ENCODE measurements at regions not wholly inside any gene's neighbourhood (a gene's known extent, or its start where the extent isn't known, plus 50 kb on each side); places are given as distances from the start of the nearest gene placed in this dataset.
"Not testable (repeated sequence)": the region's sequence is repeated elsewhere in the genome, so short reads cannot be mapped to it uniquely, and the experiment has no call there.

- CTCF ChIA-PET, POLR2A ChIA-PET: not testable (repeated sequence)
These were observed 230.6 kb upstream of the ETAA1 start for GRCh38 chr2:67166511-67166910.

GRCh38 chr2:67169417-67170140 is 227.6 kb upstream of the ETAA1 start:
- Histone ChIP-seq H3K27me3 (replicated peaks in 1 of 2; ENCODE audit: control insufficient read depth in 2 of 2, insufficient read depth in 2 of 2, low read length in 1 of 2) (no peaks in the 10 kb centered on the region), H3K79me2 (ENCODE audit: control insufficient read depth, insufficient read depth, low read length) (no peaks in the 10 kb centered on the region), H3K27ac (ENCODE audit: control insufficient read depth, insufficient read depth) (no peak overlapping the region), H3K9me3 (replicated peaks; ENCODE audit: control insufficient read depth, insufficient read depth, low read length) (no peaks in the 10 kb centered on the region), H3K9ac (ENCODE audit: control insufficient read depth, insufficient read depth, low read length) (no peak overlapping the region), H2AFZ (ENCODE audit: control insufficient read depth, low read depth, low read length) (no peak overlapping the region), H3K4me1 (ENCODE audit: control insufficient read depth, insufficient read depth, low read length) (no peaks in the 10 kb centered on the region), H3K4me3 (no peak overlapping the region), H4K20me1 (ENCODE audit: control insufficient read depth, insufficient read depth) (no peaks in the 10 kb centered on the region), H3K4me2 (ENCODE audit: control insufficient read depth, insufficient read depth) (no peak overlapping the region), H3K36me3 (ENCODE audit: control insufficient read depth in 2 of 2, insufficient read depth in 2 of 2, low read length in 1 of 2) (no peaks in the 10 kb centered on the region)
- SMC1A ChIA-PET (ENCODE audit: uncharacterized antibody, unreplicated experiment), result interaction anchor here (1.4 kb wide), 1 partner anchor 10 kb away, joined by 3 read pairs; no protein-coding TSS in a partner anchor
- POLR2A ChIA-PET, result no interaction called here
- intact Hi-C loops (cut with micrococcal nuclease; ENCODE audit: unreplicated experiment) (no loop called here), in situ Hi-C loops (cut with MboI) (no loop called here)
- CTCF ChIA-PET, result no interaction called here
- ATAC-seq, result no peak
- no peak for FAIRE-seq
- WGBS (ENCODE audit: insufficient coverage, insufficient replicate concordance, low lambda C conversion rate, missing lambda C conversion rate), result 19% methylated on average over 6 of the region's 6 CpGs
- DNase-seq (ENCODE audit: low read depth, low spot score), result no peak
- RAD21 ChIA-PET (ENCODE audit: unreplicated experiment), result no interaction called here
- no TSS peak for BruUV-seq (replicated peaks)
- TF ChIP-seq RB1 (IDR thresholded peaks at IDR 0.05; ENCODE audit: borderline replicate concordance), result no peak
- TF ChIP-seq USF1 (IDR thresholded peaks at IDR 0.05; ENCODE audit: borderline replicate concordance, extremely low read length, insufficient read depth, low read depth, low read length), result no peak
- no peak for TF ChIP-seq EZH2 (IDR thresholded peaks at IDR 0.05; ENCODE audit: borderline replicate concordance, control insufficient read depth, low read depth, low read length)
- no peak for TF ChIP-seq IRF4 (IDR thresholded peaks at IDR 0.05; ENCODE audit: low read depth, low read length)
- TF ChIP-seq NRF1 (conservative IDR thresholded peaks at IDR 0.05; ENCODE audit: low read depth, low read length), result no peak
- no peak for TF ChIP-seq E2F8 (IDR thresholded peaks at IDR 0.05; ENCODE audit: low read depth, partially characterized antibody)
- TF ChIP-seq PAX8 (IDR thresholded peaks at IDR 0.05), result no peak
- no peak for TF ChIP-seq NR2F1 (conservative IDR thresholded peaks at IDR 0.05)
- TF ChIP-seq NFYB (IDR thresholded peaks at IDR 0.05; ENCODE audit: insufficient read depth, low read depth, low read length), result no peak
- TF ChIP-seq CHD4 (IDR thresholded peaks at IDR 0.05), result no peak
- no peak for TF ChIP-seq SRF (IDR thresholded peaks at IDR 0.05; ENCODE audit: low read depth in 2 of 2, low read length in 2 of 2)
- TF ChIP-seq POLR2A (IDR thresholded peaks at IDR 0.05; ENCODE audit: low read depth, low read length), result no peak
- TF ChIP-seq SP1 (IDR thresholded peaks at IDR 0.05; ENCODE audit: low read depth, low read length), result no peak
- no peak for TF ChIP-seq HCFC1 (IDR thresholded peaks at IDR 0.05; ENCODE audit: low read length)
- no peak for TF ChIP-seq TCF12 (IDR thresholded peaks at IDR 0.05; ENCODE audit: low read depth, low read length)

More at GRCh38 chr2:67166511-67166910, 230.6 kb upstream of the ETAA1 start:
- H3K36me3 ChIP-seq (ENCODE audit: control insufficient read depth in 2 of 2, insufficient read depth in 2 of 2, low read length in 1 of 2); H3K4me2 ChIP-seq (ENCODE audit: control insufficient read depth, insufficient read depth); FAIRE-seq; DNase-seq (ENCODE audit: low read depth, low spot score); BruUV-seq (replicated peaks); H3K9me3 ChIP-seq (replicated peaks; ENCODE audit: control insufficient read depth, insufficient read depth, low read length); H3K79me2 ChIP-seq (ENCODE audit: control insufficient read depth, insufficient read depth, low read length); H4K20me1 ChIP-seq (ENCODE audit: control insufficient read depth, insufficient read depth); RAD21 ChIA-PET (ENCODE audit: unreplicated experiment); H3K27me3 ChIP-seq (replicated peaks in 1 of 2; ENCODE audit: control insufficient read depth in 2 of 2, insufficient read depth in 2 of 2, low read length in 1 of 2); H3K9ac ChIP-seq (ENCODE audit: control insufficient read depth, insufficient read depth, low read length); ATAC-seq; intact Hi-C loops (cut with micrococcal nuclease; ENCODE audit: unreplicated experiment); SMC1A ChIA-PET (ENCODE audit: uncharacterized antibody, unreplicated experiment); H3K4me1 ChIP-seq (ENCODE audit: control insufficient read depth, insufficient read depth, low read length); H3K4me3 ChIP-seq; H3K27ac ChIP-seq (ENCODE audit: control insufficient read depth, insufficient read depth); H2AFZ ChIP-seq (ENCODE audit: control insufficient read depth, low read depth, low read length); in situ Hi-C loops (cut with MboI): not testable (repeated sequence)
- 0% methylated on average over 2 of the region's 2 CpGs for WGBS (ENCODE audit: insufficient coverage, insufficient replicate concordance, low lambda C conversion rate, missing lambda C conversion rate)

Data from GM12878 (cell line).